Cardiac muscle cell (in vitro differentiated cells and primary cell): ENCODE measurements at regions not wholly inside any gene's neighbourhood (a gene's known extent, or its start where the extent isn't known, plus 50 kb on each side); places are given as distances from the start of the nearest gene placed in this dataset.

Experiments used
- DNase-seq, 2 donors: peaks; one replicate each; pipeline versions ENCODE4 v3.0.0 to v3.0.0-alpha.2; 2010 to 2017; ENCODE audit warnings: low read depth in 1 of 2, low spot score in 1 of 2
- H3K27ac ChIP-seq: fragments of 200-600 bp; sonication (generic); 2 replicates; pipeline ENCODE4 v1.5.1; 2016
- H3K27me3 ChIP-seq: fragments of 200-600 bp; sonication (generic); 2 replicates; pipeline ENCODE4 v1.6.0; 2016; ENCODE audit warnings: control low read depth
- H3K36me3 ChIP-seq: fragments of 200-600 bp; sonication (generic); 2 replicates; pipeline ENCODE4 v1.5.1; 2016; ENCODE audit warnings: control low read depth
- H3K4me1 ChIP-seq: fragments of 200-600 bp; sonication (generic); 2 replicates; pipeline ENCODE4 v1.8.1; 2017; ENCODE audit warnings: low read depth, mild to moderate bottlenecking, mixed run types
- H3K4me3 ChIP-seq: fragments of 200-600 bp; sonication (generic); 2 replicates; pipeline ENCODE4 v1.5.1; 2016; ENCODE audit warnings: mild to moderate bottlenecking
- H3K9me3 ChIP-seq: fragments of 200-600 bp; sonication (generic); 2 replicates; pipeline ENCODE4 v1.5.1; 2017; ENCODE audit warnings: low read depth, mild to moderate bottlenecking, control low read depth
- TF ChIP-seq, protein P1 (sequence below): IDR thresholded peaks from 2 replicates; pipeline ENCODE4 v1.5.1; 2012; ENCODE audit warnings: low read depth, mild to moderate bottlenecking, low read length

GRCh38 chr16:9259914-9260608, 168.6 kb downstream of the HAPSTR1 start:
- Histone ChIP-seq H3K4me1 (no peaks in the 10 kb centered on the region), H3K9me3 (no peaks in the 10 kb centered on the region), H3K27ac (no peak overlapping the region), H3K4me3 (no peak overlapping the region), H3K27me3 (no peaks in the 10 kb centered on the region), H3K36me3 (no peaks in the 10 kb centered on the region)
- TF ChIP-seq, protein P1, sequence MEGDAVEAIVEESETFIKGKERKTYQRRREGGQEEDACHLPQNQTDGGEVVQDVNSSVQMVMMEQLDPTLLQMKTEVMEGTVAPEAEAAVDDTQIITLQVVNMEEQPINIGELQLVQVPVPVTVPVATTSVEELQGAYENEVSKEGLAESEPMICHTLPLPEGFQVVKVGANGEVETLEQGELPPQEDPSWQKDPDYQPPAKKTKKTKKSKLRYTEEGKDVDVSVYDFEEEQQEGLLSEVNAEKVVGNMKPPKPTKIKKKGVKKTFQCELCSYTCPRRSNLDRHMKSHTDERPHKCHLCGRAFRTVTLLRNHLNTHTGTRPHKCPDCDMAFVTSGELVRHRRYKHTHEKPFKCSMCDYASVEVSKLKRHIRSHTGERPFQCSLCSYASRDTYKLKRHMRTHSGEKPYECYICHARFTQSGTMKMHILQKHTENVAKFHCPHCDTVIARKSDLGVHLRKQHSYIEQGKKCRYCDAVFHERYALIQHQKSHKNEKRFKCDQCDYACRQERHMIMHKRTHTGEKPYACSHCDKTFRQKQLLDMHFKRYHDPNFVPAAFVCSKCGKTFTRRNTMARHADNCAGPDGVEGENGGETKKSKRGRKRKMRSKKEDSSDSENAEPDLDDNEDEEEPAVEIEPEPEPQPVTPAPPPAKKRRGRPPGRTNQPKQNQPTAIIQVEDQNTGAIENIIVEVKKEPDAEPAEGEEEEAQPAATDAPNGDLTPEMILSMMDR, result no peak
- DNase-seq, result no peak

DNA sequence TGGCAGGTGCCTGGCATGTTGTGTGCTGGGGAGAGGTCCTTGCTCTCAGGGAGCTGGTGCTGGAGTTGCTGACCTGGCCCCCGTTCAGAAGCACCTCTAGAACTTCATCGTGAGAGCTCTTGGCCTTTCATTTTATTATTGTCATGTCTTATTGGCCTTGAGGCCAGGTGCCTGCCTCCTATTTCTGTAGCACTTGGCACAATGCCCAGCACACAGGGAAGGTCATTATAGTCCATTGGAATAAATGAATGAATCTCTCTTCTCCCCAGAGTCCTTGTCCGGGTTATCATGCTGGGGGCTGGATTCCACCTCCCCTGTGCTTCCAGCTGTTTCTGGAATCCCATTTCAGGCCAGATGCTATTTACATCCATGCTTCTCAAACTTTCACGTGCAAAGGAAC, 169.2 kb downstream of the HAPSTR1 start:
- no peak overlapping the region for H3K4me3 ChIP-seq
- no peak for DNase-seq
- no peaks in the 10 kb centered on the region for H3K9me3 ChIP-seq
- H3K27ac ChIP-seq, result no peak overlapping the region
- no peaks in the 10 kb centered on the region for H3K4me1 ChIP-seq
- TF ChIP-seq, protein P1, result no peak
- no peaks in the 10 kb centered on the region for H3K27me3 ChIP-seq
- H3K36me3 ChIP-seq, result no peaks in the 10 kb centered on the region

- Histone ChIP-seq H3K4me1 (no peaks in the 10 kb centered on the region), H3K36me3 (no peaks in the 10 kb centered on the region), H3K27me3 (peaks cover 3% of the 10 kb centered on the region), H3K27ac (no peak overlapping the region), H3K9me3 (no peaks in the 10 kb centered on the region), H3K4me3 (no peak overlapping the region)
- DNase-seq, result no peak
- TF ChIP-seq, protein P1, result no peak
These were observed 169.9 kb downstream of the HAPSTR1 start for GRCh38 chr16:9261376-9261775.

- Histone ChIP-seq H3K4me1 (no peaks in the 10 kb centered on the region), H3K27ac (no peak overlapping the region), H3K36me3 (no peaks in the 10 kb centered on the region), H3K27me3 (peaks cover 5% of the 10 kb centered on the region), H3K9me3 (no peaks in the 10 kb centered on the region), H3K4me3 (no peak overlapping the region)
- DNase-seq, result no peak
- TF ChIP-seq, protein P1, result no peak
These were observed 171.7 kb downstream of the HAPSTR1 start for GRCh38 chr16:9262941-9263715.

DNA sequence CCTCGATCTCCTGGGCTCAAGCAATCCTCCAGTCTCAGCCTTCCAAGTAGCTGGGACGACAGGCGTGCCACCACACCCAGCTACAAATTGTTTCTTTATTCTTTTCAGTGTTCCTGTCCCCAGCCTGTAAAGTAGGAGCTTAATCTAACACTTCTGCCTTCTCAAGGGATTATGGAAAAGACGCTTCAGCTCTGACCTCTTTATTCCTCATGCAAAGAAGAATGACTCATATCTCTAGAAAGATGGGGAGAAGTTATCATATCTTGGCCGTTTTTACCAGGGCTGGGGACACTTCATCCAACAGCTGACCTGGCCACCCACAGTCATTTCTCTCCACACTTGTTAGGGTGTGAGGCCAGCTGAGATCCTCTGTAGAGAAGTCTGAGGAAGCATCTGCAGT, 172.6 kb downstream of the HAPSTR1 start:
- Histone ChIP-seq H3K27me3 (peaks cover 5% of the 10 kb centered on the region), H3K4me3 (no peak overlapping the region), H3K27ac (no peak overlapping the region), H3K4me1 (no peaks in the 10 kb centered on the region), H3K9me3 (no peaks in the 10 kb centered on the region), H3K36me3 (no peaks in the 10 kb centered on the region)
- no peak for DNase-seq
- TF ChIP-seq, protein P1, result no peak
